GM10266 (cell line): ENCODE measurements at regions not wholly inside any gene's neighbourhood (a gene's known extent, or its start where the extent isn't known, plus 50 kb on each side); places are given as distances from the start of the nearest gene placed in this dataset.

Source experiments
- DNase-seq: peaks from one replicate; pipeline ENCODE4 v3.0.0; 2012; ENCODE audit errors: extremely low spot score
- TF ChIP-seq, protein P1 (sequence below): IDR thresholded peaks from 2 replicates; pipeline ENCODE4 v1.5.1; 2012; ENCODE audit warnings: mild to moderate bottlenecking, low read depth; ENCODE audit not compliant: control insufficient read depth, insufficient read depth; ENCODE audit errors: missing control alignments

GRCh38 chr6:215335-216034 is 76.8 kb upstream of the DUSP22 start:
- no peak for DNase-seq
- TF ChIP-seq, protein P1, sequence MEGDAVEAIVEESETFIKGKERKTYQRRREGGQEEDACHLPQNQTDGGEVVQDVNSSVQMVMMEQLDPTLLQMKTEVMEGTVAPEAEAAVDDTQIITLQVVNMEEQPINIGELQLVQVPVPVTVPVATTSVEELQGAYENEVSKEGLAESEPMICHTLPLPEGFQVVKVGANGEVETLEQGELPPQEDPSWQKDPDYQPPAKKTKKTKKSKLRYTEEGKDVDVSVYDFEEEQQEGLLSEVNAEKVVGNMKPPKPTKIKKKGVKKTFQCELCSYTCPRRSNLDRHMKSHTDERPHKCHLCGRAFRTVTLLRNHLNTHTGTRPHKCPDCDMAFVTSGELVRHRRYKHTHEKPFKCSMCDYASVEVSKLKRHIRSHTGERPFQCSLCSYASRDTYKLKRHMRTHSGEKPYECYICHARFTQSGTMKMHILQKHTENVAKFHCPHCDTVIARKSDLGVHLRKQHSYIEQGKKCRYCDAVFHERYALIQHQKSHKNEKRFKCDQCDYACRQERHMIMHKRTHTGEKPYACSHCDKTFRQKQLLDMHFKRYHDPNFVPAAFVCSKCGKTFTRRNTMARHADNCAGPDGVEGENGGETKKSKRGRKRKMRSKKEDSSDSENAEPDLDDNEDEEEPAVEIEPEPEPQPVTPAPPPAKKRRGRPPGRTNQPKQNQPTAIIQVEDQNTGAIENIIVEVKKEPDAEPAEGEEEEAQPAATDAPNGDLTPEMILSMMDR = no peak

DNA sequence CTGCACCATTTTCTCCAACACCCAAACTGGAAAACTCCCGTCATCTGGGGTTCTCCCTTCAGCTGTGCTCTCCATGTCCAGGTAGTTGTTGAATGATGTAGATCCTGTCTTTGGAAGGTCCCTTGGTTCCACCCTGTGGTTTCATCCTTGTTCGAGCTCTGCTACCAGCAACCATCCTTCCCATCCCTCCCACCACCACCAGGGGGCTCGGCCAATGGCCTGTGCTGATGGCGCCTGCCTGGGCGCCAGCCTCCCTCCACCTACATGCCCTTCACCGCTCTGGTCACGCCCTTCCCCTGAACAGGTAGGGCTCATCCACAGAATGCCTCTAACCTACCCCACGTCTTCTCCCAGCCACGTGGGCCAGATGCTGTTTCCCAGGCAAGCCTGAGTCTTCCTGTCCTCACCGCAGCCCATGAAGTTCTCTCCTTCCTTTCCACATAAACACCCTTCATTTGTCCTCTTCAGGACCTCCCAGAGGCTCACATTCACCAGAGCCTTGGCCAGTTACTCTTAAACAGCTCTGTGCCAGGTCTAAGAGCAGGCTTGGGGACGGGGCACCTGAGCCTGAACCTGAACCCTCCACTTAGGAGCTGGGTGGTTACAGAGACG is 75.1 kb upstream of the DUSP22 start:
- peak; percentile 41 for DNase-seq
- TF ChIP-seq, protein P1 = peak; percentile 61

DNA sequence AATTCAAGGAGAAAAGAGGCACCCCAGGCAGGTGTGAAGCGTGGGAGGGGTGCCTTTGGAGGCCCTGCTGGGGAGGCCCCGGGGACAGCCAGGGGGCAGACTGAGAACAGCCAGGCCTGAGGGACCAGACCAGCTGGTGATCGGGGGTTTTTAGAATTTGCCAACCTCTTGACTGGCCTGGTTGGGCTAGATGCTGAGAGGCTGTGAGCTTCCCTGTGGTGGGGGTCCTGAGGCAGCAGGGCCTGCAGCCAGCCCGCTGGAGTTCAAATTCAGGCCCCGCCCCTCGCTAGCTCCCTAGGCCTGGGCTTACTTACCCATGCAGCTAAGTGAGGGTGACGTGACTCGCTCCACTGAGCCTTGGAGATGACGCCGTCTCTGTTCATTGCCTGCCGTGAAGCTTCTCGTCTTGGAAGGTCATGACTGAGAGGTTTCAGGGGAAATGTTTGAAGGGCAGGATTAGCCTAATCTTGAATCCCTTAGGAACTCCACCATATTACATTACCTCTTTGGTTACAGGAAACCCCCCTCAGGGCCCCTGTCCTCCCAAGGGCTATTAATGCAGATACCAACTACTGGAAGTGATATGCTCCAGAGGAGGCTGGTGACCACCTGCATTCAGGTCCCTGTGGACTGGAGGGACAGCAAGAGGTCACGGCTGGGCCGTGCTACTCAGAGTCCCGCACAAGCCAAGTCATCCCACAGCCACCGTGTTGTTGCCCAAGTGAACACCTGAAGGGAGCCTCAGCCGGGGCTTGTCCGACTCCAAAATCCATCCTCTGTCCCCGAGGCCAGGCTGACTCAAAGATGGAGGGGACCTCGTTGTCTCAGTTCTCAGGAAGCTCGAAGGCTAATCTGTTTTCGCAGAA is 73.9 kb upstream of the DUSP22 start:
- peak; percentile 68 for DNase-seq
- TF ChIP-seq, protein P1 = peak; percentile 41

DNA sequence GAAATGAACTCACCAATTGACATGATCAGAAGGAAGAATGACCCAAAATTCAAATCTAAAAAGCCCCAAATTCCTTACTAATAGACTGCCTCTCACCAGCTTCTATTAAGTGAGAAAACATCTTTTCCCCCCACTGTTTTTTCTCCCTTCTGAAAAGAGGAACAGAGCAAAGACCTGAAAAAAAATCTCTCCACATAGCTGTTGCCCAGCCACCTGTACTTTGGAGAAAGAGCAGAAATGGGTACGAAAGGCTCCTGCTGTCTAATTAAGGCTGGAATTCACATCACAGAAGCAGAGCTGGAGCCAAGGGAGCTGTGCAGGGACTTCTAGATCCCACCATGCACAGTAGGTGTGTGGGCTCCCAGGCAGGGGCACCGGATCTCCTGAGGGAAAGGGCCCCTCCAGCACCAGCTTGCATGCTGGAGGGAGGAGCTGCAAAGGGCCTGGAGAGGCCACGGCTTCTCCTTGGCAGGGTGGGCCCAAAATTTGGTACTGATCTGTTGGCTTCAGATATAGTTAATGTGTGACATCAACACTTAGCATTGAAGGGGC is 73.2 kb upstream of the DUSP22 start:
- DNase-seq = no peak
- TF ChIP-seq, protein P1 = no peak

DNA sequence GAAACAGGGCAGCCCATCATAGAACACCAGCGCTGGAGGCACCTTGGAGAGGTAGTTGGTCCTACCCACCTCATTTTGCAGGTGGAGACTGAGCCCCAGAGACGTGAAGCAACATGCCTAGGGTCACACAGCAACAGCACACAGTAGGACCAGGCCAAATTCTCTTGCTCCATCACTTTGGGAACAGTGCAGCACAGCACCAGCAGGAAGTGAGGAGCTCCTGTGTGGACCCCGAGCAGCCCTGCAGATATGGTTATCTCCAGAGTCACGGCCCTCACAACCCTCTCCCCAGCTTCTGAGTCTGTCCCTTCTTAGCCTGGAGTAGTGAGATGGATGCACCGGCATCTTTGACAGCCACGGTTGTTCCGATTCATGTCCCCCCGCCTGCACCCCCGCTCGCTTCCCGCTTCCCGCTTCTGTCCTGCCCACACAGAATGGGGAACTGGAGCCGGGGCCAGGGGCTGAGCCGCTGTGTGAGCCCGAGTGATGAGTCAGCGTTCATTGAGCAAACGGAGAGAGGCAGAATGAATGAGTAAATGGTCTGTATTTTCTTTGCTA is 72.6 kb upstream of the DUSP22 start:
- DNase-seq = no peak
- TF ChIP-seq, protein P1 = no peak

DNA sequence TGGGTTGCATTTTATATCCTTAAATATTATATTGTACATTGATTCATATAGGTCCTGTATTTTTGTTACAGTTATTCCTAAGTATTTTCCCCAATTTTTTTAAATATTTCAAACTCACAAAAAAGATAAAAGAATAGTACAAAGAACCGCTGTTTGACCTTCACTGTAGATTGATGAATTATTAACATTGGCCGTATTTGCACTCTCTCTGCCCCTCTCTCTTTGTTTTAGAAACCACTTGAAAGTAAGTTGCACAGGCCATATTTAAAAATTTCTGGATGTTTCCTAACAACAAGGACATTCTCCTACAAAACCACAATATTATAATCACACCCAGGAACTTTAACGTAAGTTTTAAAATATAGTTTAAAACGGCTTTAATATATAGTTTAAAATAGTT is 72.0 kb upstream of the DUSP22 start:
- TF ChIP-seq, protein P1 = no peak
- no peak for DNase-seq
